Caco-2 (cell line): ENCODE measurements at regions not wholly inside any gene's neighbourhood (a gene's known extent, or its start where the extent isn't known, plus 50 kb on each side); places are given as distances from the start of the nearest gene placed in this dataset.

Source experiments
- BruUV-seq: library from RNA; stranded (reverse); fragments of 400-500 nt; replicated peaks from 2 replicates; lab custom pipeline; 2021; lab: Mats Ljungman, UMichigan
- CTCF ChIA-PET: fragments of 300-600 bp; sonication (Branson Sonifier 250); formaldehyde crosslinking; loops from one replicate; lab custom pipeline; 2022; ENCODE audit warnings: antibody characterized with exemption; lab: Charles Lee
- POLR2A ChIA-PET: fragments of 300-600 bp; sonication (Branson Sonifier 250); formaldehyde crosslinking; loops from one replicate; lab custom pipeline; 2022; ENCODE audit warnings: antibody characterized with exemption; lab: Charles Lee
- DNase-seq, 2 experiments: peaks; one replicate each; pipeline versions ENCODE4 v3.0.0 to v3.0.0-alpha.2; 2020 to 2022
- H3K27me3 ChIP-seq: replicated peaks from 2 replicates; pipeline ENCODE4 v1.6.0; 2011; ENCODE audit warnings: low read length; ENCODE audit not compliant: control insufficient read depth, insufficient read depth
- H3K36me3 ChIP-seq: 2 replicates; pipeline ENCODE4 v1.5.1; 2011; ENCODE audit warnings: low read length; ENCODE audit not compliant: control insufficient read depth, insufficient read depth
- H3K4me1 ChIP-seq: fragments of 250-450 bp; sonication (Bioruptor Pico); 2 replicates; pipeline ENCODE4 v1.5.1; 2020; ENCODE audit warnings: mild to moderate bottlenecking
- H3K4me3 ChIP-seq: 2 replicates; pipeline ENCODE4 v1.5.1; 2011; ENCODE audit warnings: low read depth, mild to moderate bottlenecking, control low read depth, low read length
- H3K9me3 ChIP-seq: fragments of 250-450 bp; sonication (Bioruptor Pico); 2 replicates; pipeline ENCODE4 v1.5.1; 2020; ENCODE audit warnings: mild to moderate bottlenecking, moderate library complexity
- H3K27ac Mint-ChIP-seq: one replicate; pipeline ENCODE4 v1.8.0; 2022; ENCODE audit warnings: mixed read lengths; ENCODE audit not compliant: unreplicated experiment
- H3K27me3 Mint-ChIP-seq: one replicate; pipeline ENCODE4 v1.8.0; 2022; ENCODE audit warnings: mixed read lengths; ENCODE audit not compliant: insufficient read depth, unreplicated experiment
- H3K36me3 Mint-ChIP-seq: one replicate; pipeline ENCODE4 v1.8.0; 2022; ENCODE audit warnings: mild to moderate bottlenecking, mixed read lengths; ENCODE audit not compliant: insufficient read depth, unreplicated experiment
- H3K4me1 Mint-ChIP-seq: one replicate; pipeline ENCODE4 v1.8.0; 2022; ENCODE audit warnings: low read depth, mixed read lengths; ENCODE audit not compliant: unreplicated experiment
- H3K4me3 Mint-ChIP-seq: one replicate; pipeline ENCODE4 v1.8.0; 2022; ENCODE audit warnings: mild to moderate bottlenecking, moderate library complexity, mixed read lengths; ENCODE audit not compliant: unreplicated experiment
- H3K9me3 Mint-ChIP-seq: one replicate; pipeline ENCODE4 v1.8.0; 2022; ENCODE audit warnings: mixed read lengths; ENCODE audit not compliant: unreplicated experiment
- intact Hi-C: fragments of 100-400 bp; cut with micrococcal nuclease; formaldehyde crosslinking; loops from one replicate; pipeline ENCODE4 v1.10.0; 2022; ENCODE audit not compliant: unreplicated experiment
- TF ChIP-seq, protein P1 (sequence below), 2 experiments: fragments of 200-600 bp in 1 of 2; IDR thresholded peaks; 1 replicate in 1 of 2; 2 replicates in 1 of 2; pipeline versions ENCODE4 v1.5.1 to v1.8.0; 2011 to 2022; ENCODE audit warnings: antibody characterized with exemption in 1 of 2, control low read depth in 1 of 2, inconsistent platforms in 1 of 2, low read depth in 1 of 2, low read length in 1 of 2, mild to moderate bottlenecking in 1 of 2, moderate library complexity in 1 of 2; ENCODE audit not compliant: insufficient read depth in 1 of 2, severe bottlenecking in 1 of 2, unreplicated experiment in 1 of 2

GRCh38 chr21:19692231-19692630 is 1288.6 kb upstream of the TMPRSS15 start:
- Mint-ChIP-seq H3K27me3 (no peaks in the 10 kb centered on the region), H3K9me3 (no peaks in the 10 kb centered on the region), H3K27ac (no peak overlapping the region), H3K4me3 (no peak overlapping the region), H3K36me3 (no peaks in the 10 kb centered on the region), H3K4me1 (no peaks in the 10 kb centered on the region)
- no peak overlapping the region for H3K4me3 ChIP-seq
- ChIA-PET POLR2A (no interaction called here), CTCF (no interaction called here)
- H3K9me3 ChIP-seq: no peaks in the 10 kb centered on the region
- intact Hi-C loops: no loop called here
- no peak for DNase-seq
- no peaks in the 10 kb centered on the region for H3K27me3 ChIP-seq
- no peaks in the 10 kb centered on the region for H3K4me1 ChIP-seq
- H3K36me3 ChIP-seq: no peaks in the 10 kb centered on the region
- no TSS peak for BruUV-seq
- TF ChIP-seq, protein P1, sequence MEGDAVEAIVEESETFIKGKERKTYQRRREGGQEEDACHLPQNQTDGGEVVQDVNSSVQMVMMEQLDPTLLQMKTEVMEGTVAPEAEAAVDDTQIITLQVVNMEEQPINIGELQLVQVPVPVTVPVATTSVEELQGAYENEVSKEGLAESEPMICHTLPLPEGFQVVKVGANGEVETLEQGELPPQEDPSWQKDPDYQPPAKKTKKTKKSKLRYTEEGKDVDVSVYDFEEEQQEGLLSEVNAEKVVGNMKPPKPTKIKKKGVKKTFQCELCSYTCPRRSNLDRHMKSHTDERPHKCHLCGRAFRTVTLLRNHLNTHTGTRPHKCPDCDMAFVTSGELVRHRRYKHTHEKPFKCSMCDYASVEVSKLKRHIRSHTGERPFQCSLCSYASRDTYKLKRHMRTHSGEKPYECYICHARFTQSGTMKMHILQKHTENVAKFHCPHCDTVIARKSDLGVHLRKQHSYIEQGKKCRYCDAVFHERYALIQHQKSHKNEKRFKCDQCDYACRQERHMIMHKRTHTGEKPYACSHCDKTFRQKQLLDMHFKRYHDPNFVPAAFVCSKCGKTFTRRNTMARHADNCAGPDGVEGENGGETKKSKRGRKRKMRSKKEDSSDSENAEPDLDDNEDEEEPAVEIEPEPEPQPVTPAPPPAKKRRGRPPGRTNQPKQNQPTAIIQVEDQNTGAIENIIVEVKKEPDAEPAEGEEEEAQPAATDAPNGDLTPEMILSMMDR (IDR thresholded peaks at IDR 0.05; ENCODE audit: insufficient read depth in 1 of 2, low read depth in 1 of 2, low read length in 1 of 2, severe bottlenecking in 1 of 2, unreplicated experiment in 1 of 2): no peak

DNA sequence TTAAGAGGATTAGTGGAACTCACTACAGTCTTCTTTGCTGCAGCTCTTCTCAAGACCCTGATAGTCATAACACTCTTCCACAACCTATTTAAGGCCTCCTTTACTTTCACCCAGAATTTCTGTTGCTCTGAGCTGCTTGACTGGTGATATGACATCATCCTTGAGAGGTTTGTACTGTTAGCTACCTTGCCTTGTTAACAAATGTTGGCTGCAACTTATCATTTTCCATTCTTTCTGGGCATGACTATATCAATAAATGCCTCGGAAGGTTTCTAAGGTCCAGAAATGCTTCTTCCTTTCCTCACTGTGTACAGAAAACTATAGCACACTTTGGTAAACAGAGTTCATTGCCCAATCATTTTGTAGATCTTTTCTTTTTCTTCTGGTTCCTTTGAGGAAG is 1292.2 kb upstream of the TMPRSS15 start:
- Mint-ChIP-seq H3K4me3 (no peak overlapping the region), H3K36me3 (no peaks in the 10 kb centered on the region), H3K4me1 (no peaks in the 10 kb centered on the region), H3K27me3 (no peaks in the 10 kb centered on the region), H3K27ac (no peak overlapping the region), H3K9me3 (no peaks in the 10 kb centered on the region)
- Histone ChIP-seq H3K9me3 (no peaks in the 10 kb centered on the region), H3K4me3 (no peak overlapping the region), H3K27me3 (no peaks in the 10 kb centered on the region), H3K36me3 (no peaks in the 10 kb centered on the region), H3K4me1 (peaks cover 9% of the 10 kb centered on the region; the same call in 1 of the 2 replicates)
- intact Hi-C loops: no loop called here
- DNase-seq: no peak
- BruUV-seq: no TSS peak
- CTCF ChIA-PET: no interaction called here
- POLR2A ChIA-PET: no interaction called here
- TF ChIP-seq, protein P1 (IDR thresholded peaks at IDR 0.05; ENCODE audit: insufficient read depth in 1 of 2, low read depth in 1 of 2, low read length in 1 of 2, severe bottlenecking in 1 of 2, unreplicated experiment in 1 of 2): no peak

- intact Hi-C loops: no loop called here
- H3K4me1 ChIP-seq: peaks cover 9% of the 10 kb centered on the region; the same call in 1 of the 2 replicates
- no peaks in the 10 kb centered on the region for H3K36me3 Mint-ChIP-seq
- H3K9me3 Mint-ChIP-seq: peaks cover 19% of the 10 kb centered on the region
- no peaks in the 10 kb centered on the region for H3K36me3 ChIP-seq
- no peaks in the 10 kb centered on the region; the same call in 1 of the 2 replicates for H3K9me3 ChIP-seq
- TF ChIP-seq, protein P1 (IDR thresholded peaks at IDR 0.05; ENCODE audit: insufficient read depth in 1 of 2, low read depth in 1 of 2, low read length in 1 of 2, severe bottlenecking in 1 of 2, unreplicated experiment in 1 of 2): no peak
- no peak overlapping the region for H3K4me3 ChIP-seq
- ChIA-PET CTCF (no interaction called here), POLR2A (no interaction called here)
- H3K4me3 Mint-ChIP-seq: no peak overlapping the region
- peaks cover 5% of the 10 kb centered on the region for H3K4me1 Mint-ChIP-seq
- no peak for DNase-seq
- no peak overlapping the region for H3K27ac Mint-ChIP-seq
- no peaks in the 10 kb centered on the region for H3K27me3 Mint-ChIP-seq
- no peaks in the 10 kb centered on the region for H3K27me3 ChIP-seq
- BruUV-seq: no TSS peak
These were observed 1296.9 kb upstream of the TMPRSS15 start for GRCh38 chr21:19700476-19700875.
